22Rv1 (cell line): ENCODE measurements at regions not wholly inside any gene's neighbourhood (a gene's known extent, or its start where the extent isn't known, plus 50 kb on each side); places are given as distances from the start of the nearest gene placed in this dataset.
"Not testable (repeated sequence)": the region's sequence is repeated elsewhere in the genome, so short reads cannot be mapped to it uniquely, and the experiment has no call there.

Experiments
- CTCF ChIP-seq: fragments of 450-650 bp; IDR thresholded peaks from 2 replicates; pipeline ENCODE4 v1.5.1; 2017; ENCODE audit warnings: mild to moderate bottlenecking
- ZFX ChIP-seq: fragments of 450-650 bp; IDR thresholded peaks from 2 replicates; pipeline ENCODE4 v1.6.1; 2017; ENCODE audit warnings: antibody characterized with exemption, borderline replicate concordance

GRCh38 chr9:64016845-64017406 lies 1268.1 kb downstream of the FOXD4L5 start:
- TF ChIP-seq CTCF, ZFX: not testable (repeated sequence)
